ENCODE measurements at regions not wholly inside any gene's neighbourhood (a gene's known extent, or its start where the extent isn't known, plus 50 kb on each side); places are given as distances from the start of the nearest gene placed in this dataset.

GRCh38 chr13:55571237-55571867 is 1569.4 kb upstream of the PRR20A start:
- H3K27ac ChIP-seq (ENCODE audit: low read length): no peak overlapping the region
- Mint-ChIP-seq H3K27me3 (ENCODE audit: low read depth in 2 of 2) (no peaks in the 10 kb centered on the region), H3K27ac (no peak overlapping the region), H3K4me1 (no peaks in the 10 kb centered on the region), H3K36me3 (no peaks in the 10 kb centered on the region), H3K9me3 (peaks cover 13 to 24% of the 10 kb centered on the region in 2 donors), H3K4me3 (no peak overlapping the region)
- intact Hi-C loops (cut with micrococcal nuclease): no loop called here
- H3K4me1 ChIP-seq (ENCODE audit: control insufficient read depth, insufficient read depth, low read length): no peaks in the 10 kb centered on the region
- 88% methylated on average over 2 of the region's 2 CpGs for WGBS (ENCODE audit: insufficient coverage)
- ATAC-seq (no peak), DNase-seq (no peak)
- TF ChIP-seq CTCF (IDR thresholded peaks at IDR 0.05): no peak
- no peaks in the 10 kb centered on the region for H3K9me3 ChIP-seq (ENCODE audit: control insufficient read depth, insufficient read depth, low read length)
- H3K27me3 ChIP-seq (ENCODE audit: control insufficient read depth, insufficient read depth, low read length): no peaks in the 10 kb centered on the region
- H3K4me3 ChIP-seq (ENCODE audit: low read length): no peak overlapping the region
- no peaks in the 10 kb centered on the region for H3K36me3 ChIP-seq (ENCODE audit: control insufficient read depth, insufficient read depth, low read length)

- TF ChIP-seq CTCF (IDR thresholded peaks at IDR 0.05): no peak
- no peaks in the 10 kb centered on the region for H3K36me3 Mint-ChIP-seq
- Histone ChIP-seq H3K4me3 (ENCODE audit: low read length) (no peak overlapping the region), H3K27ac (ENCODE audit: low read length) (no peak overlapping the region), H3K27me3 (ENCODE audit: control insufficient read depth, insufficient read depth, low read length) (no peaks in the 10 kb centered on the region), H3K4me1 (ENCODE audit: control insufficient read depth, insufficient read depth, low read length) (no peaks in the 10 kb centered on the region), H3K36me3 (ENCODE audit: control insufficient read depth, insufficient read depth, low read length) (no peaks in the 10 kb centered on the region), H3K9me3 (ENCODE audit: control insufficient read depth, insufficient read depth, low read length) (peaks cover 7% of the 10 kb centered on the region)
- intact Hi-C loops (cut with micrococcal nuclease): no loop called here
- peaks cover 9 to 19% of the 10 kb centered on the region in 2 donors for H3K9me3 Mint-ChIP-seq
- no peaks in the 10 kb centered on the region for H3K4me1 Mint-ChIP-seq
- DNase-seq: no peak
- H3K27me3 Mint-ChIP-seq (ENCODE audit: low read depth in 2 of 2): no peaks in the 10 kb centered on the region
- ATAC-seq: no peak
- no peak overlapping the region for H3K27ac Mint-ChIP-seq
- H3K4me3 Mint-ChIP-seq: no peak overlapping the region
Observed at GRCh38 chr13:55572408-55572807, 1568.3 kb upstream of the PRR20A start.

GRCh38 chr13:55572862-55573261 is 1567.9 kb upstream of the PRR20A start:
- no peaks in the 10 kb centered on the region for H3K4me1 Mint-ChIP-seq
- ATAC-seq: no peak
- no peaks in the 10 kb centered on the region for H3K4me1 ChIP-seq (ENCODE audit: control insufficient read depth, insufficient read depth, low read length)
- H3K4me3 Mint-ChIP-seq: no peak overlapping the region
- H3K27me3 Mint-ChIP-seq (ENCODE audit: low read depth in 2 of 2): no peaks in the 10 kb centered on the region
- H3K27me3 ChIP-seq (ENCODE audit: control insufficient read depth, insufficient read depth, low read length): no peaks in the 10 kb centered on the region
- no peaks in the 10 kb centered on the region for H3K36me3 Mint-ChIP-seq
- no peak overlapping the region for H3K27ac ChIP-seq (ENCODE audit: low read length)
- 59% methylated on average over 2 of the region's 2 CpGs for WGBS (ENCODE audit: insufficient coverage)
- no peak for TF ChIP-seq CTCF (IDR thresholded peaks at IDR 0.05)
- no peak overlapping the region for H3K27ac Mint-ChIP-seq
- intact Hi-C loops (cut with micrococcal nuclease): no loop called here
- no peaks in the 10 kb centered on the region for H3K36me3 ChIP-seq (ENCODE audit: control insufficient read depth, insufficient read depth, low read length)
- H3K9me3 Mint-ChIP-seq: peaks cover 10 to 21% of the 10 kb centered on the region in 2 donors
- H3K9me3 ChIP-seq (ENCODE audit: control insufficient read depth, insufficient read depth, low read length): peaks cover 12% of the 10 kb centered on the region
- H3K4me3 ChIP-seq (ENCODE audit: low read length): no peak overlapping the region
- DNase-seq: no peak

- Mint-ChIP-seq H3K4me3 (no peak overlapping the region), H3K36me3 (no peaks in the 10 kb centered on the region), H3K9me3 (peaks cover 9 to 19% of the 10 kb centered on the region in 2 donors), H3K4me1 (no peaks in the 10 kb centered on the region), H3K27me3 (ENCODE audit: low read depth in 2 of 2) (no peaks in the 10 kb centered on the region), H3K27ac (no peak overlapping the region)
- no peak overlapping the region for H3K27ac ChIP-seq (ENCODE audit: low read length)
- ATAC-seq (no peak), DNase-seq (no peak)
- H3K4me3 ChIP-seq (ENCODE audit: low read length): no peak overlapping the region
- peaks cover 16% of the 10 kb centered on the region for H3K9me3 ChIP-seq (ENCODE audit: control insufficient read depth, insufficient read depth, low read length)
- intact Hi-C loops (cut with micrococcal nuclease): no loop called here
- H3K36me3 ChIP-seq (ENCODE audit: control insufficient read depth, insufficient read depth, low read length): no peaks in the 10 kb centered on the region
- no peak for TF ChIP-seq CTCF (IDR thresholded peaks at IDR 0.05)
- H3K27me3 ChIP-seq (ENCODE audit: control insufficient read depth, insufficient read depth, low read length): no peaks in the 10 kb centered on the region
- no peaks in the 10 kb centered on the region for H3K4me1 ChIP-seq (ENCODE audit: control insufficient read depth, insufficient read depth, low read length)
Observed at GRCh38 chr13:55573565-55573964, 1567.2 kb upstream of the PRR20A start.
